ENCODE measurements at regions not wholly inside any gene's neighbourhood (a gene's known extent, or its start where the extent isn't known, plus 50 kb on each side); places are given as distances from the start of the nearest gene placed in this dataset.
"Not testable (repeated sequence)": the region's sequence is repeated elsewhere in the genome, so short reads cannot be mapped to it uniquely, and the experiment has no call there.

DNA sequence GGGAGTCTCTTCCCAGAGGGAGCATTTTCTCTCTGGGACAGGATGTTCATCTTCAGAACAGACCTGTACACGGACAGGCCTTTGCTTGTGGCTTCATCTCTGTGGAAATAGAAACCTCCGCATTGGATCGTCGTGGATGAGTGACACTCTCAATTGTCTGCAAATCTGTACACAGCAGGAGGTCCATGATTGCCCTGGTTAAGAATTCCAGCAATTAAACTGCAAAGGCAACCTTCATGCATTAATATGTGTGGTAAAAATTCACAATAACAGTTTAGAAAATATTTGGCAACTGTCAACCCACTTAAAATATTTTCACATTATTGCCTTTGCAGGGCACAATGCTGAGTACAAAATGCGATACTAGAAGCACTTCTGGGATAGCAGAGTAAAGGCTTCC, 149.8 kb upstream of the SFSWAP start:
- Histone ChIP-seq H3K9me3 (replicated peaks in 1 of 3) (no peaks in the 10 kb centered on the region), H3K36me3 (replicated peaks in 1 of 2) (no peaks in the 10 kb centered on the region), H3K4me3 (no peak overlapping the region), H3K27me3 (no peaks in the 10 kb centered on the region), H3K4me1 (replicated peaks in 1 of 2) (no peaks in the 10 kb centered on the region), H3K27ac (no peak overlapping the region)
- TF ChIP-seq CTCF (IDR thresholded peaks at IDR 0.05) (no peak), POLR2A (IDR thresholded peaks at IDR 0.05) (no peak)
- 62 to 88% (median 80%) methylated on average over 5 of the region's 5 CpGs for WGBS, 4 donors
- DNase-seq: no peak
- intact Hi-C loops (cut with DNase I): no loop called here

- H3K27ac ChIP-seq: no peak overlapping the region
- no peaks in the 10 kb centered on the region for H3K4me1 ChIP-seq (replicated peaks in 1 of 2)
- intact Hi-C loops (cut with DNase I): no loop called here
- H3K27me3 ChIP-seq: no peaks in the 10 kb centered on the region
- no peaks in the 10 kb centered on the region for H3K36me3 ChIP-seq (replicated peaks in 1 of 2)
- no peaks in the 10 kb centered on the region for H3K9me3 ChIP-seq (replicated peaks in 1 of 3)
- TF ChIP-seq POLR2A (IDR thresholded peaks at IDR 0.05) (no peak), CTCF (IDR thresholded peaks at IDR 0.05) (no peak)
- no peak for DNase-seq
- no peak overlapping the region for H3K4me3 ChIP-seq
- WGBS, 4 donors: 54 to 77% (median 68%) methylated on average over 6 to 9 of the region's 9 CpGs
Measured at GRCh38 chr12:131561891-131562684, 148.8 kb upstream of the SFSWAP start.

GRCh38 chr12:131564138-131564727, 146.7 kb upstream of the SFSWAP start:
- H3K27me3 ChIP-seq; intact Hi-C loops (cut with DNase I); DNase-seq; H3K4me1 ChIP-seq (replicated peaks in 1 of 2); H3K27ac ChIP-seq; H3K36me3 ChIP-seq (replicated peaks in 1 of 2); H3K9me3 ChIP-seq (replicated peaks in 1 of 3); H3K4me3 ChIP-seq: not testable (repeated sequence)
- 35 to 50% (median 42%) methylated on average over 5 to 12 of the region's 12 CpGs for WGBS, 4 donors

GRCh38 chr12:131564845-131565244, 146.0 kb upstream of the SFSWAP start:
- Histone ChIP-seq H3K4me1 (replicated peaks in 1 of 2) (no peaks in the 10 kb centered on the region), H3K36me3 (replicated peaks in 1 of 2) (no peaks in the 10 kb centered on the region), H3K4me3 (no peak overlapping the region), H3K27me3 (no peaks in the 10 kb centered on the region), H3K27ac (no peak overlapping the region), H3K9me3 (replicated peaks in 1 of 3) (no peaks in the 10 kb centered on the region)
- 59 to 62% (median 60%) methylated on average over 8 of the region's 8 CpGs for WGBS, 4 donors
- no peak for DNase-seq
- intact Hi-C loops (cut with DNase I): no loop called here
- no peak for TF ChIP-seq POLR2A (IDR thresholded peaks at IDR 0.05)
- no peak for TF ChIP-seq CTCF (IDR thresholded peaks at IDR 0.05)

Measured in adrenal gland (tissue), 9 donors.